AG10803 (cell line): ENCODE measurements at regions not wholly inside any gene's neighbourhood (a gene's known extent, or its start where the extent isn't known, plus 50 kb on each side); places are given as distances from the start of the nearest gene placed in this dataset.

Source experiments
- DNase-seq: peaks from one replicate; pipeline ENCODE4 v3.0.0; 2010; ENCODE audit warnings: low read depth
- H3K4me3 ChIP-seq: 2 replicates; pipeline ENCODE4 v1.5.1; 2011; ENCODE audit warnings: mild to moderate bottlenecking, low read length, control low read depth
- TF ChIP-seq, protein P1 (sequence below): conservative IDR thresholded peaks from 2 replicates; pipeline ENCODE4 v1.5.1; 2011; ENCODE audit warnings: mild to moderate bottlenecking, low read length, control low read depth, inconsistent platforms

DNA sequence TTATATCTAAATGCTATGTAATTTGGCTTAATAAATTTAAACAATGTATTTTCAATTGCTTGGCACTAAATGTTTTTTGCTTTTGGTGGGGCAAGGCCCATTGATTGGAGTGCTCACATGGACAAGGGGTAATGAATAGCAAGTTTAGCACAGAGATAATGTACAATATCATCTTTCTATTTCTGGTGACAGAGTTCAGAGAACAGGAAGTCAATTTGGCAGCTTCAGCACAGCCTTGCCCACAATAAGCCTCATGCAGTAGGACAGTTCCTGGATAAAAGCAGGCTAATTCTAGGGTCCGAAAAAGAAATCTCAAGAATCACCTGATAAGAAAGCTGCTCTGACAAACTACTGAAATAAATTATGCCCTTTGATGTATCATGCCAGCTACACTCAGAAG is 443.9 kb upstream of the FSHR start:
- no peak for DNase-seq
- TF ChIP-seq, protein P1, sequence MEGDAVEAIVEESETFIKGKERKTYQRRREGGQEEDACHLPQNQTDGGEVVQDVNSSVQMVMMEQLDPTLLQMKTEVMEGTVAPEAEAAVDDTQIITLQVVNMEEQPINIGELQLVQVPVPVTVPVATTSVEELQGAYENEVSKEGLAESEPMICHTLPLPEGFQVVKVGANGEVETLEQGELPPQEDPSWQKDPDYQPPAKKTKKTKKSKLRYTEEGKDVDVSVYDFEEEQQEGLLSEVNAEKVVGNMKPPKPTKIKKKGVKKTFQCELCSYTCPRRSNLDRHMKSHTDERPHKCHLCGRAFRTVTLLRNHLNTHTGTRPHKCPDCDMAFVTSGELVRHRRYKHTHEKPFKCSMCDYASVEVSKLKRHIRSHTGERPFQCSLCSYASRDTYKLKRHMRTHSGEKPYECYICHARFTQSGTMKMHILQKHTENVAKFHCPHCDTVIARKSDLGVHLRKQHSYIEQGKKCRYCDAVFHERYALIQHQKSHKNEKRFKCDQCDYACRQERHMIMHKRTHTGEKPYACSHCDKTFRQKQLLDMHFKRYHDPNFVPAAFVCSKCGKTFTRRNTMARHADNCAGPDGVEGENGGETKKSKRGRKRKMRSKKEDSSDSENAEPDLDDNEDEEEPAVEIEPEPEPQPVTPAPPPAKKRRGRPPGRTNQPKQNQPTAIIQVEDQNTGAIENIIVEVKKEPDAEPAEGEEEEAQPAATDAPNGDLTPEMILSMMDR = no peak
- no peak overlapping the region for H3K4me3 ChIP-seq

DNA sequence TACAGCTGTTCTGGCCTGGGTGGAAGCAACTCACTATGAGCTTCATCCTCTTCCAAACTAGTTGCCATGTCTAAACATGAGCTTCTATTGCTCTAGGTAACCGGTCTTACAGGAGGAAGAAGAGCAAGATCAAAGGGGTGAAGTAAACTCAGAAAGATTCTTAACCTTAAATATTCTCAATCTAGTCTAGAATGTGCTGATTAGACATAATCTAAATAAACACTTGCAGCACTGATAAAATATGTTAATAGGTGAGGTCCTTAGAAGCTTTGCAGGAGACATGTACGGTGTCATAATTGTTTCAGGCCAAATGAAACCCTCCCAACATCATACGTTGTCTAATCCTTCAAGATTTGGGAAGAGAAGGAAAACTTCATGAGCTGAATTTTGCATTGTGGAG is 431.6 kb upstream of the FSHR start:
- H3K4me3 ChIP-seq = no peak overlapping the region

DNA sequence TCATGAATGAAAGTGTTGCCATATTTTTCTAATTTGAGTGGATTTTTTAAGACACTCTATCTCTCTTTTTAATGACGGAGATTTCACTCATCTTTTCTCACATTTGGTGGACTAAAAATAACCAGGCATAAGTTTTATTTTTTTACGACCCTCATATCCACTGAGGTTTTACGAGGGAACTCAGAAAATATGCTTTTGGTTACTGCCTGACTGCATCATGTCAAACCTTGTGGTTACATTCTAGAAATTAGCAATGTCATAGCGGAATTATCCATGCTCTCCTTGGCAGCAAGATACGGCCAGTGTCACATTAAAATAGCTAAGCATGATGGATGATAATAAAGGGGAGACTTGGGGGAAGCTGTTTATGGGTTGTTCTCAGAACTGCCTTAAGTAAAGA is 428.6 kb upstream of the FSHR start:
- H3K4me3 ChIP-seq = no peak overlapping the region
- DNase-seq = no peak
- TF ChIP-seq, protein P1 = no peak

More for the DNA sequence above, 431.6 kb upstream of the FSHR start:
- DNase-seq = no peak
- TF ChIP-seq, protein P1 = no peak

GRCh38 chr2:49577041-49577440 is 422.7 kb upstream of the FSHR start:
- DNase-seq = no peak
- H3K4me3 ChIP-seq = no peak overlapping the region
- TF ChIP-seq, protein P1 = no peak

DNA sequence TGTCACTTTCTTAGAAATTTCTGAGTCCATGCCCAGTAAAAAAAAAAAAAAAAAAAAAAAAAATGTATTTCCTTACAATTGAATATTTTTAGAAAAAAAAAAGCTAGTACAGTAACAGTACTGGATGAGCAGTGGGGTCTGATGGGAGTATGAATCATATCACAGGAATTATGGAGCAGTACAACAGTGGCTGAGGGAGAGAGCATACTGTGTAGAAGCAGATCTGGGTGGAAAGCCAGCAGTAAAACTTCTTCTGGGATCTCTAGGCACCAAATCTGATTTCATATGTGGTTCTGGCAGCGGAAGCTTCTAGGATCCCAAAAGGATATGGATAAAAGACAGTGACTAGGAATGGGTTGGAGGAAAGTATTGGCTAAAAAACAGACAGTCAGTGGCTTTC is 414.9 kb upstream of the FSHR start:
- TF ChIP-seq, protein P1 = no peak
- H3K4me3 ChIP-seq = no peak overlapping the region
- DNase-seq = no peak

DNA sequence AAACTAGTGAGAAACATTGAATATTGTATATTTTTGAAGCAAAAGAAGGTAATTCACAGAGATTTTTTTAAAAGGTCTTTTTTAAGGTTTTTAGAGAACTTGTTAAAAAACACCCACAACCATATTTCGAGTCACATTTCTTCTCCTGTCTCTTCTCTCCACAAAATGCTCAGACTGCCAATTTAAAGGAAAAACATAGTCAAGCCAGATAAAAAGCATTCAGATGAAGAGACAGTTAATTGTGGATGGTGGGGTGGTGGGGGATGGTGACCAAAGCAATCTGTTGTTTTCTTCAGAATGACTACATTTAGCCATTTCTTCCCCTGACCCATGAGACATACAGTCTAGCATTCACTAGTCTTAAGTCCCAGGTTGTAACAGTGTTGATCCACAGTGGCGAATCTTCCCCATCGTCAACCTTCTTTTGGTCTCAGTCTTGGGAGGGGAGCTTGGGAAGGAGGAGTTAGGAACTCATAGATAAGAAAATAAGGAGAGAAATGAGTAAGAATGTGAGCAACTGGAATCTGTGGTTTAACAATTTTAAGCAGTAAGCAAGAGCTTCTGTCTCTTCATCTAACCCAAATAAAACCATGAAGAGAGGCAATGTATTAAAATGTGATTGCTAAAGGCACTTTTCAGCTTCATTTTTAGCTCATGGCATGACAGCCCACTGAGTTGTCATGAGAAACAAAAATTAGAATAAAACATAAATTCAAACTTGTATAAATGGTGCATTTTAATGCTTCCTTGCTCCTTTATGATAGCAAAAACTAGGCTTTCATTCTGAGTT is 413.7 kb upstream of the FSHR start:
- no peak for DNase-seq
- TF ChIP-seq, protein P1 = no peak
- H3K4me3 ChIP-seq = no peak overlapping the region

DNA sequence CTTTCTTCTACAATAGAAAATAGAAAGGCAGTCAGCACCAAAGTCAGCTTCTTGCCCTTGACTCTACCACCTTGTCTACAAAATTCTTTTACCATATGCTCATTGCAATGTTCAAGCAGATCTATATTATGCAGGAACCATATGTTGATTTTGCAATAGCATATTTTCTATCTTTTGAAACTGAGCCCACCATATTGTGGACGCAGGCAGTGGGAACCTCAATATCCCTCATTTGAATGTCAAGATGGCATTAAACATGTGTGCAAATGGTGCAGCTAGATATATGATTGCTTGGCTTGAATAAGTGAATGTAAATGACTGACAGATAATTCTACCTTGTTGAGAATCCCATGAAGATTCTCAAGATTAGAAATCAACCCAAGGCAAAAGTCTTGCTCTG is 412.7 kb upstream of the FSHR start:
- TF ChIP-seq, protein P1 = no peak
- no peak overlapping the region for H3K4me3 ChIP-seq
- DNase-seq = no peak
